Uterus (tissue), 2 donors: ENCODE measurements at regions not wholly inside any gene's neighbourhood (a gene's known extent, or its start where the extent isn't known, plus 50 kb on each side); places are given as distances from the start of the nearest gene placed in this dataset.

ENCODE experiments used
- CTCF ChIP-seq, 4 experiments: fragments of 200-600 bp in 2 of 4; fragments of 450-650 bp in 2 of 4; sonication (generic) in 2 of 4; IDR thresholded peaks; one replicate each; pipeline ENCODE4 v1.5.1; 2016 to 2019; ENCODE audit warnings: antibody characterized with exemption in 4 of 4, mild to moderate bottlenecking in 2 of 4, moderate library complexity in 1 of 4
- POLR2A ChIP-seq, 2 donors: fragments of 450-650 bp; IDR thresholded peaks; one replicate each; pipeline ENCODE4 v1.6.1; 2016; ENCODE audit warnings: antibody characterized with exemption in 2 of 2, mild to moderate bottlenecking in 1 of 2, moderate library complexity in 1 of 2

DNA sequence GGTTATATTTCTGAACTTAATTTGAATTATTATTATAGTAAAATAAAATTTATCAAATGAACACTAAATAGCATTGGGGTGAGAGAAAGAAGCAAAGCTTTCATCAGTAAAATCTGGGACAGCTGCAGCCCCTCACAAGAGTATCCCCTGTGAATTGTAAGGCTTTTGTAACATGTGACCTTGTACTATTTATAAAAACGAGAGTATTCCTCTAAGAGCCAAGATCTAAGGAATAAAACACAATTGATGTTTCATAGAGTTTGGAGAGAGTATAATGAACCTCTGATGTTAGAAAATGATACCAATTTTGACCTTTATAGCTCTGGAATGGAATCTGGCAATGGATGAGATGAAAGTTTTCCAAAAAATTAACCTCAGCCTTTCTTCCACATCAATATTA lies 617.2 kb upstream of the ID4 start:
- TF ChIP-seq CTCF (IDR thresholded peaks at IDR 0.05), result no peak
- no peak for TF ChIP-seq POLR2A (IDR thresholded peaks at IDR 0.05)
